MM.1S (cell line): ENCODE measurements at regions not wholly inside any gene's neighbourhood (a gene's known extent, or its start where the extent isn't known, plus 50 kb on each side); places are given as distances from the start of the nearest gene placed in this dataset.

Source experiments
- DNase-seq: peaks from one replicate; pipeline ENCODE4 v3.0.0-alpha.2; 2015
- H2AFZ ChIP-seq: fragments of 300-600 bp; sonication (generic); 2 replicates; pipeline ENCODE4 v1.6.0; 2016; ENCODE audit warnings: antibody characterized with exemption, low read length
- H3F3A ChIP-seq: fragments of 300-600 bp; sonication (generic); 2 replicates; pipeline ENCODE4 v1.6.1; 2016; ENCODE audit warnings: mild to moderate bottlenecking, antibody characterized with exemption, low read length, moderate library complexity, mixed read lengths; ENCODE audit not compliant: insufficient read depth
- H3K27ac ChIP-seq: fragments of 300-600 bp; sonication (generic); 2 replicates; pipeline ENCODE4 v1.5.1; 2016; ENCODE audit warnings: mild to moderate bottlenecking, low read length
- H3K27me3 ChIP-seq: fragments of 300-600 bp; sonication (generic); replicated peaks from 2 replicates; pipeline ENCODE4 v1.6.0; 2016; ENCODE audit warnings: low read length; ENCODE audit not compliant: insufficient read depth
- H3K36me3 ChIP-seq: fragments of 300-600 bp; sonication (generic); replicated peaks from 2 replicates; pipeline ENCODE4 v1.6.1; 2016; ENCODE audit warnings: mild to moderate bottlenecking, low read length, mixed read lengths; ENCODE audit not compliant: insufficient read depth
- H3K4me1 ChIP-seq: fragments of 300-600 bp; sonication (generic); 2 replicates; pipeline ENCODE4 v1.6.1; 2016; ENCODE audit warnings: low read length, mixed read lengths
- H3K4me2 ChIP-seq: fragments of 300-600 bp; sonication (generic); 2 replicates; pipeline ENCODE4 v1.6.0; 2016; ENCODE audit warnings: low read depth, low read length
- H3K4me3 ChIP-seq: fragments of 300-600 bp; sonication (generic); 2 replicates; pipeline ENCODE4 v1.5.1; 2016; ENCODE audit warnings: low read length, mixed read lengths
- H3K79me2 ChIP-seq: fragments of 300-600 bp; sonication (generic); 2 replicates; pipeline ENCODE4 v1.6.1; 2016; ENCODE audit warnings: mixed run types, low read length, mixed read lengths
- H3K9ac ChIP-seq: fragments of 300-600 bp; sonication (generic); 2 replicates; pipeline ENCODE4 v1.6.1; 2016; ENCODE audit warnings: low read length, mixed read lengths
- H3K9me2 ChIP-seq: fragments of 300-600 bp; sonication (generic); replicated peaks from 2 replicates; pipeline ENCODE4 v1.6.1; 2016; ENCODE audit warnings: mild to moderate bottlenecking, low read length, mixed read lengths; ENCODE audit not compliant: insufficient read depth
- H3K9me3 ChIP-seq: fragments of 300-600 bp; sonication (generic); replicated peaks from 2 replicates; pipeline ENCODE4 v1.6.1; 2016; ENCODE audit warnings: mild to moderate bottlenecking, low read length, mixed read lengths; ENCODE audit not compliant: insufficient read depth
- H4K20me1 ChIP-seq: fragments of 300-600 bp; sonication (generic); 2 replicates; pipeline ENCODE4 v1.6.1; 2016; ENCODE audit warnings: mild to moderate bottlenecking, low read length, moderate library complexity, mixed read lengths; ENCODE audit not compliant: insufficient read depth
- CTCF ChIP-seq: fragments of 300-600 bp; sonication (generic); IDR thresholded peaks from 2 replicates; pipeline ENCODE4 v1.5.1; 2016; ENCODE audit warnings: antibody characterized with exemption, low read length, mixed read lengths
- EZH2 ChIP-seq: fragments of 300-600 bp; sonication (generic); optimal IDR thresholded peaks from 2 replicates; pipeline ENCODE3; 2017; ENCODE audit warnings: low read depth, mild to moderate bottlenecking, antibody characterized with exemption, low read length, mixed read lengths
- EZH2phosphoT487 ChIP-seq: fragments of 300-600 bp; sonication (generic); IDR thresholded peaks from 2 replicates; pipeline ENCODE4 v1.6.1; 2018; ENCODE audit warnings: antibody characterized with exemption, low read length

DNA sequence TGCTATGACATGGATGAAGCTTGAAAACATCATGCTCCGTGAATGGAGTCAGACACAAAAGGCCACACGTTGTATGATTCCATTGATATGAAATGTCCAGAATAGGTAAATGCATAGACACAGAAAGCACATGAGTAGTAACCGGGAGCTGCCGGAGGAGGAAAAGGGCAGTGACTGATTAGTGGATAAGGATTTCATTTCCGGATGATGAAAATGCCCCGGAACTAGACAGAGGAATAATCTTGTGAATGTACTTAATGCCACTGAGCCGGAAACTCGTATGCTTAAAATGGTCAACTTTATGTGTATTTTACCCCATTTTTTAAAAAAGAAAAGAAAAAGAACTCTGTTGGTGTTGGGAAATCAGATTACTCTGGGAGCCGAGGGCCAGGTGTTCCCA lies 112.7 kb upstream of the FAM9B start:
- Histone ChIP-seq H2AFZ (no peak overlapping the region), H3K4me2 (no peak overlapping the region), H3F3A (no peaks in the 10 kb centered on the region), H3K27me3 (no peaks in the 10 kb centered on the region), H3K9me2 (no peaks in the 10 kb centered on the region), H3K27ac (no peak overlapping the region), H3K4me1 (no peaks in the 10 kb centered on the region), H4K20me1 (no peaks in the 10 kb centered on the region), H3K9me3 (no peaks in the 10 kb centered on the region), H3K36me3 (no peaks in the 10 kb centered on the region), H3K4me3 (no peak overlapping the region), H3K9ac (no peak overlapping the region), H3K79me2 (no peaks in the 10 kb centered on the region)
- no peak for TF ChIP-seq CTCF
- no peak for TF ChIP-seq EZH2
- no peak for TF ChIP-seq EZH2phosphoT487
- DNase-seq = no peak

- H3K4me2 ChIP-seq = no peak overlapping the region
- H3K9ac ChIP-seq = no peak overlapping the region
- H3K79me2 ChIP-seq = no peaks in the 10 kb centered on the region
- no peaks in the 10 kb centered on the region for H3F3A ChIP-seq
- H3K4me3 ChIP-seq = no peak overlapping the region
- no peaks in the 10 kb centered on the region for H3K36me3 ChIP-seq
- no peaks in the 10 kb centered on the region for H3K9me3 ChIP-seq
- TF ChIP-seq CTCF = no peak
- TF ChIP-seq EZH2 = no peak
- no peak for TF ChIP-seq EZH2phosphoT487
- DNase-seq = no peak
- no peaks in the 10 kb centered on the region for H3K4me1 ChIP-seq
- no peak overlapping the region for H2AFZ ChIP-seq
- no peaks in the 10 kb centered on the region for H3K9me2 ChIP-seq
- no peak overlapping the region for H3K27ac ChIP-seq
- no peaks in the 10 kb centered on the region for H4K20me1 ChIP-seq
- no peaks in the 10 kb centered on the region for H3K27me3 ChIP-seq
Measured at GRCh38 chrX:9147086-9147485, 113.2 kb upstream of the FAM9B start.

DNA sequence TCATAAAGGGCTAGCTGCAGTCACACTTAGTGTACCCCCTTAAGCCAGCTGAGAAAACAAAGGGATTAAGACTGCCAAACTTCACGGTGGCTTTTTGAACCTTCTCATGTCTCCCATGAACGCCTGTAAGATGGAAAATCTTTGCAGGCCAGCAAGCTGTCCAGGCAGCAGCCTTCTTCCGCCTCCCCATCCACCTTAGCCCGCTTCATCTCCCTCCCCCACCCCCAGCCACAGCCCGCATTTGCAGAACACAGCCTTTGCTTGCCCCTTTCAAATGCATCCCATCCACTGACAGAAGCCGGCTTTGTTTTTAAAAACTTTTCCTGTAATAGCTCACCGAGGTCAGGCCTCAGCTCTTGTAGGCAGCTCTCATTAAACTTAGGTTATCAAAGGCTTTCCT lies 113.8 kb upstream of the FAM9B start:
- Histone ChIP-seq H3K27ac (no peak overlapping the region), H3K4me1 (no peaks in the 10 kb centered on the region), H3K4me3 (no peak overlapping the region), H3K9ac (no peak overlapping the region), H3K9me2 (no peaks in the 10 kb centered on the region), H3K79me2 (no peaks in the 10 kb centered on the region), H3F3A (no peaks in the 10 kb centered on the region), H3K27me3 (no peaks in the 10 kb centered on the region), H3K9me3 (no peaks in the 10 kb centered on the region), H3K36me3 (no peaks in the 10 kb centered on the region), H4K20me1 (no peaks in the 10 kb centered on the region), H2AFZ (no peak overlapping the region), H3K4me2 (no peak overlapping the region)
- no peak for DNase-seq
- no peak for TF ChIP-seq CTCF
- no peak for TF ChIP-seq EZH2
- no peak for TF ChIP-seq EZH2phosphoT487
